HAP-1 (cell line): ENCODE measurements at regions not wholly inside any gene's neighbourhood (a gene's known extent, or its start where the extent isn't known, plus 50 kb on each side); places are given as distances from the start of the nearest gene placed in this dataset.

Experiments used
- DNase-seq, 2 experiments: peaks; one replicate each; pipeline ENCODE4 v3.0.0-alpha.2; 2016 to 2020; ENCODE audit warnings: low spot score in 2 of 2
- H3K27me3 ChIP-seq: fragments of 250-450 bp; sonication (Bioruptor Pico); 2 replicates; pipeline ENCODE4 v1.5.1; 2020; ENCODE audit warnings: low read depth, mild to moderate bottlenecking, moderate library complexity
- H3K36me3 ChIP-seq: fragments of 250-450 bp; sonication (Bioruptor Pico); replicated peaks from 2 replicates; pipeline ENCODE4 v1.5.1; 2020; ENCODE audit warnings: mild to moderate bottlenecking
- H3K4me1 ChIP-seq: fragments of 250-450 bp; sonication (Bioruptor Pico); 2 replicates; pipeline ENCODE4 v1.5.1; 2020; ENCODE audit warnings: mild to moderate bottlenecking
- H3K4me3 ChIP-seq: fragments of 250-450 bp; sonication (Bioruptor Pico); 2 replicates; pipeline ENCODE4 v1.5.1; 2020; ENCODE audit warnings: mild to moderate bottlenecking, moderate library complexity
- H3K9me3 ChIP-seq: fragments of 250-450 bp; sonication (Bioruptor Pico); 2 replicates; pipeline ENCODE4 v1.5.1; 2020; ENCODE audit warnings: mild to moderate bottlenecking, moderate library complexity
- in situ Hi-C: fragments of 300-500 bp; cut with MboI; formaldehyde crosslinking; loops from 3 replicates; pipeline ENCODE4 v1.14.3; 2020; ENCODE audit warnings: low sequenced_read_pairs, inconsistent platforms, mixed read lengths

DNA sequence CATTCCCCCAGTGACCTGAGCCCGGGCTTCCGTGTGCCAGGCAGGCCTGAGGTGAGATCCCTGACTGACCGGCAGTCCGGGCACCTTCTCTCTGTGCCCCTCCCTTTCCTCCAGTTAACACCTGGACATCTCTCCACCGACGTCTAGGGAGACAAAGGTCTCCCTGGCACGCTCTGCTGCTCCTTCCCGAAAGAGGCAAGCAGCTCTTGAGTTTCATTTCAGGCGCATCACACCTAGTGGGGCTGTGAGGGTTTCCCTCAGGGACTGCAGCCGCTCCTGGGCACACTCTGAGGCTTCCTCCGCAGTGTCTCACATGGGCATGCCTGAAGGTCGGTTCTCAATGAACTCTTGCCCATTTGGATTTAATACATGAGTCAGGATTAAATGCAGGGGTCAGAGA is 322.7 kb downstream of the CTTN start:
- Histone ChIP-seq H3K36me3 (no peaks in the 10 kb centered on the region), H3K4me1 (no peaks in the 10 kb centered on the region), H3K4me3 (no peak overlapping the region), H3K9me3 (no peaks in the 10 kb centered on the region), H3K27me3 (peaks cover 3% of the 10 kb centered on the region; the same call in 1 of the 2 replicates)
- no peak for DNase-seq
- in situ Hi-C loops = loop anchor here (25.0 kb wide), 1 partner anchor 109 kb away; no protein-coding TSS in a partner anchor

DNA sequence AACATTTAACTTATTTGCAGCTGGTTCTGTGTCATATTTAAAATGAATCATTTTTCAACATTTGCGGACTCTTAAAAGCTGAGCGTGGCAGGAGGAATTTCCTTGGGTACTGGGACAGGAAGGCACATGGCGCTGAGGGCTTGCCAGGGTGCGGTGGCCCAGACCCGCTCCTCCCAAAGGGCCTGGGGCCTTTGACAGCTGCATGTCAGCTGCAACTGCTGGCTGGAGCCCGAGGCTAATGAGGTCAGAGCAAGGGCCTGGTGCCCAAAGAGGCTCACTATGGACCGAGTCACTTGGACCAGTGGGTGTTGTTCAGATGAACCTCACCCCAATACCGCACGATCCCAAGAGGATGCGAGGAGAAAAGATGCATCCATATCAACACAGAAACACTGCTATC is 326.9 kb downstream of the CTTN start:
- Histone ChIP-seq H3K27me3 (no peaks in the 10 kb centered on the region), H3K4me3 (no peak overlapping the region), H3K9me3 (no peaks in the 10 kb centered on the region), H3K4me1 (no peaks in the 10 kb centered on the region), H3K36me3 (no peaks in the 10 kb centered on the region)
- DNase-seq = no peak
- in situ Hi-C loops = no loop called here

GRCh38 chr11:70725739-70726138 is 327.4 kb downstream of the CTTN start:
- in situ Hi-C loops = no loop called here
- no peak overlapping the region for H3K4me3 ChIP-seq
- H3K9me3 ChIP-seq = no peaks in the 10 kb centered on the region
- DNase-seq = no peak
- no peaks in the 10 kb centered on the region for H3K27me3 ChIP-seq
- H3K36me3 ChIP-seq = no peaks in the 10 kb centered on the region
- no peaks in the 10 kb centered on the region for H3K4me1 ChIP-seq

DNA sequence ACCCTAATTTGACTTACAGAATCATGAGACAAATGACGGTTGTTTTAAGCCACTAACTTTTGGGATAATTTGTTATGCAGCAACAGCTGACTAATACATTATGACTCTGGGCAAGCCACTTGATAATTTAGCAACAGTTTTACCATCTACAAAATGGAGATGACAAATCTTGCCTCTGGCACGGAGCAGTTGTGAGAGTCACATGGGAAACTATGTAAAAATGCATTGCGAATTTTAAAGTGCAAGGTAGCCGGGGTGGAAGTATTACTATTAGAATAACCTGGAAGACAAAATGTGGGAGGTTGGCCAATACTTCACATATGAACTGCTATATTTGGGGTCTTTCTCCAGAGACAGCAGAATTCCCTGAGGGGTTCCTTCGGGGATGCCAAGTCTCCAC is 328.7 kb downstream of the CTTN start:
- no peaks in the 10 kb centered on the region for H3K36me3 ChIP-seq
- H3K4me1 ChIP-seq = no peaks in the 10 kb centered on the region
- H3K9me3 ChIP-seq = no peaks in the 10 kb centered on the region
- DNase-seq = no peak
- no peak overlapping the region for H3K4me3 ChIP-seq
- H3K27me3 ChIP-seq = no peaks in the 10 kb centered on the region
- in situ Hi-C loops = no loop called here

DNA sequence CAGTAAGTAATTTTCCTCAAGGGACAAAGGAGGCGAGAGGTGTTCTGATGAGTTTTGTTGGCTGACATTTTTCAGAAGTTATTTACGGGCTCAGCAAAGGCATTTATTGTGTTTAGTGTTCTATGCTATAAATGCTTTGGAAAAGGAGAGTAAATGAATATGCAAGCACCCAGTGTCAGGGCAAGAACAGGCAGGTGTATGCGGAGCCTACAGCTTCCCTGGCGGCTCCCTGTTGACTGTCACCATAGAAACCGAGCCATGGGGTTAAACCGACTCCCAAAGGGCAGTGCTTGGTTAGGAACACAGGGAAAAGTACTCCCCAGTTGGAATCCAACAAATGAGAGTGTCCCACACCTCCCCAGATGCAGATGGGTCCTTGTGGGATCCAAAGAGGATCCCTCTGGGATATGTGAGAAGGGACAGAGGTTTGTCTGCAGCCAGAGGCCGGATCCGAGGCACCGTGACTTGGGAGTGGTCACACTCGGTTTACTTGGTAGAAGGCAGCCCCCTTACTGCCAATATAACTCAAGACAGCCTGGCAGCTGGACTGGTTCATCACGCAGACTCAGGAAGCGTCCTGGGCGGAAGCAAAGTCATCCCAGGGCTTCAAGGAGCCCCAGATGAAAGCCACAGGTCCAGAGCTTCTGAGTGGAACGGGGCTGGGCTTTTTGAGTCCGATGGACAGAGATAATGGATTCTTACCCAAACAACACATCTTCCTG is 329.7 kb downstream of the CTTN start:
- in situ Hi-C loops = no loop called here
- H3K27me3 ChIP-seq = no peaks in the 10 kb centered on the region

GRCh38 chr11:70729949-70730348 is 331.6 kb downstream of the CTTN start:
- no peak overlapping the region for H3K4me3 ChIP-seq
- H3K27me3 ChIP-seq = no peaks in the 10 kb centered on the region
- no peak for DNase-seq
- in situ Hi-C loops = no loop called here
- no peaks in the 10 kb centered on the region for H3K4me1 ChIP-seq
- H3K36me3 ChIP-seq = no peaks in the 10 kb centered on the region
- H3K9me3 ChIP-seq = no peaks in the 10 kb centered on the region

More for the DNA sequence above, 329.7 kb downstream of the CTTN start:
- Histone ChIP-seq H3K36me3 (no peaks in the 10 kb centered on the region), H3K4me1 (no peaks in the 10 kb centered on the region), H3K9me3 (no peaks in the 10 kb centered on the region), H3K4me3 (no peak overlapping the region)
- no peak for DNase-seq

GRCh38 chr11:70730411-70730810 is 332.1 kb downstream of the CTTN start:
- Histone ChIP-seq H3K27me3 (no peaks in the 10 kb centered on the region), H3K36me3 (no peaks in the 10 kb centered on the region), H3K9me3 (no peaks in the 10 kb centered on the region), H3K4me1 (no peaks in the 10 kb centered on the region), H3K4me3 (no peak overlapping the region)
- DNase-seq = no peak
- in situ Hi-C loops = no loop called here

DNA sequence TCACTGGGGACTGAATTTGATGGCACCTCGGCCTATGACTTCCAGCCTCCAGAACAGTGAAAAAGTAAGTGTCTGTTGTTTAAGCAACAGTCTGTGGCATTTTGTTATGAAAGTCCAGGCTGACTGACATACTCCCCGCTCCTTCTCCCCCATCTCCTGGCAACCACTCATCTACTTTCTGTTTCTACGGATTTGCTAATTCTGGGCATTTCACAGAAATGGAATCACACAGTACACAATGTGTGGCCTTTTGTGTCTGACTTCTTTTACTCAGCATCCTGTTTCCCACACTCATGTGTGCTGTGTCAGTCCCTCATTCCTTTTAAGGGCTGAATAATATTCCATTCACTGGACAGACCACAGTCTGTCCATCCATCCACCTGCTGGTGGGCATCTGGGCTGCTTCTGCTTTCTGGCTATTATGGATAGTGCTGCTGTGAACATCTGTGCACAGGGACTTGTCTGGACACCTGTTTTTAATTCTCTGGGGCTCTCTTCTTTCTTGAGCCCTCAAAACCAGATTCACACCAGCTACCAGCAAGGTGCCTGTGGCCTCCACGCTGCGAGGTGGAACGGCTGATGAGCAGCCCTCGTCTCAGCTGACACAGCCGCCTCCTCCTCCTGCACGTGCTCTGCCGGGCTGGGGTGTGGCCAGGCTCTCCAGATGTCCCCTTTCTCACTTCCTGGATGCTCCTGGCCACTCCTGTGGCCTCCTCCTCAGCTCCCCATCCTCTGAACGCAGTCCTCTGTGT is 333.1 kb downstream of the CTTN start:
- H3K27me3 ChIP-seq = no peaks in the 10 kb centered on the region
- H3K36me3 ChIP-seq = no peaks in the 10 kb centered on the region
- no peaks in the 10 kb centered on the region for H3K9me3 ChIP-seq
- DNase-seq = no peak
- in situ Hi-C loops = no loop called here
- H3K4me3 ChIP-seq = no peak overlapping the region
- H3K4me1 ChIP-seq = no peaks in the 10 kb centered on the region

DNA sequence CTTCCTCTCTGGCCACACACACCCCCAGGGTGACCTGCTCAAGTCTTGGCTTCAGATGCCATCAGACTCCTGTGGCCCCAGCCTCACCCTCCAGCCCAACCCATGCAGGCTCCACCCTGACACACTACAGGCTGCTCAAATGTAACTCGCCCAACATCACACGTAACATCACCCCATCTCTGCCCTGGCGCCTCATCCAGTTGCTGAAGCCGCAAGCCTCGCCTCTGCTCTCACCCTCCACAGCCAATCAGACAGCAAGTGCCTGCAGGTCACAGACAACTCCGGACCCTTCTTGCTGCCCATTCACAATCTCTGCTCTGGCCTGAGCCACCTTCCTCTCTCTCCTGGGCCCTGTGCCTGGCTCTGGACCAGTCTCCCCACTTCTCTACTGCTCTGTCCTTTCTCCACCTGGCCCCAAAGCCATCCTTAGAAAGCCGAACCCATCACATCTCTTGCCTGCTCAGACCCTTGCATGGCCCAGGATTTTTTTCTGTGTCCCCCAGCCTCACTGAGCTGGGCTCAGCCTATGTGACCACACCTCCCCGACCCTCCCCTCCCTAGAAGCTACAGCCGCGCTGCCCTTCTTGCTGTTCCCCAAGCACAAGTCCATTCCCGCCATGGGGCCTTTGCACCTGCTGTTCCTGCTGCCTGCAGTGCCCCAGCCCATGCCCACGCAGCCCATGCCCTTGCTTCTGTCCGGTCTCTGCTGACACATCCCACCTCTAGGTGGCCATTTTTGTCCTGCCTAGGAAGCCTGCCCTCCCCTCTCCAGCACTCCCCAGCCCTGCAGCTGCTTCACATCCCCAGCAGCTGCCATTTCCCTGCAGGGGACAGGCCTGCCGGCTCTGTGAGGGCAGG is 333.9 kb downstream of the CTTN start:
- in situ Hi-C loops = no loop called here
- no peaks in the 10 kb centered on the region for H3K36me3 ChIP-seq
- H3K4me3 ChIP-seq = no peak overlapping the region
- DNase-seq = no peak
- no peaks in the 10 kb centered on the region for H3K9me3 ChIP-seq
- no peaks in the 10 kb centered on the region for H3K27me3 ChIP-seq
- no peaks in the 10 kb centered on the region for H3K4me1 ChIP-seq

DNA sequence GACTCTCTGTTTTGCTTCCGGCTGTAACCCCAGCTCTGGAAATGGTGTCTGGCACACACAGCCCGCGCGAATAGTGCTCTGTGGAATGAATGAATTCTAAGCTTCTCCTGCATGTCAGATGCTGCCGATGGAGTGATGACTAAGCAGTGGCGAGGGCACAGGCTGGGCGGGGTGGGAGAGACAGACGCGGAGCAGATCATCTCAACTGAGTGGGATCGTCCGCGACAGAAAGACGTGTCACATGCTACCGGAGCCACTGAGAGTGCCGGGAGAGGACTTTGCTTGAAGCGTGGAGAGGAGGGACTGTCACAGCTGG is 334.5 kb downstream of the CTTN start:
- in situ Hi-C loops = no loop called here
- Histone ChIP-seq H3K27me3 (no peaks in the 10 kb centered on the region), H3K9me3 (no peaks in the 10 kb centered on the region)

GRCh38 chr11:70733327-70734325 is 335.3 kb downstream of the CTTN start:
- in situ Hi-C loops = no loop called here
- no peak for DNase-seq
- Histone ChIP-seq H3K27me3 (no peaks in the 10 kb centered on the region), H3K4me3 (no peak overlapping the region), H3K4me1 (no peaks in the 10 kb centered on the region), H3K9me3 (no peaks in the 10 kb centered on the region), H3K36me3 (no peaks in the 10 kb centered on the region)

More for the DNA sequence above, 334.5 kb downstream of the CTTN start:
- no peak for DNase-seq
- H3K4me3 ChIP-seq = no peak overlapping the region
- H3K36me3 ChIP-seq = no peaks in the 10 kb centered on the region
- no peaks in the 10 kb centered on the region for H3K4me1 ChIP-seq

GRCh38 chr11:70734379-70734778 is 336.1 kb downstream of the CTTN start:
- no peaks in the 10 kb centered on the region for H3K4me1 ChIP-seq
- H3K4me3 ChIP-seq = no peak overlapping the region
- no peak for DNase-seq
- H3K27me3 ChIP-seq = no peaks in the 10 kb centered on the region
- no peaks in the 10 kb centered on the region for H3K9me3 ChIP-seq
- in situ Hi-C loops = no loop called here
- no peaks in the 10 kb centered on the region for H3K36me3 ChIP-seq

DNA sequence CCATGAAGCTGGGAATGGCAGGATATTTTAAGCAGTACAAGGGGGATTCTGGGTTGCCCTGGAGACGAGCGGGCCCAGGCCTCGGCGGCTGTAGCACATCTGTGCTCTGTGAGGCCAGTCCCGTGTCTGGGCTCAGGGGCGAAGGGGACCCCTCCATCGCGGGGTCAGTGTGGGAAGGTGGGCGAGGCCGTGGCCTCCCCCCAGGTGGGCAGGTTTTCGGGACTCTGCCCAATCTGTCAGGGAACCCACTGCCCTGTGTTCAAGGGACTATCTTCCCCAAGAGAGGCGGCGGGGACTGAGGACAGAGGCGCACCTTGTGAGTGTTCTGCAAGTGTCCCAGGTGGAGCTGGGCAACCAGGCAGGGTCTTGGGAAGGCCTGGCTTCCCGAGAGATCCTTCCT is 336.6 kb downstream of the CTTN start:
- DNase-seq = no peak
- Histone ChIP-seq H3K9me3 (no peaks in the 10 kb centered on the region), H3K4me3 (no peak overlapping the region), H3K36me3 (no peaks in the 10 kb centered on the region), H3K4me1 (no peaks in the 10 kb centered on the region), H3K27me3 (no peaks in the 10 kb centered on the region)
- in situ Hi-C loops = no loop called here
